ENCODE measurements at regions not wholly inside any gene's neighbourhood (a gene's known extent, or its start where the extent isn't known, plus 50 kb on each side); places are given as distances from the start of the nearest gene placed in this dataset.

GRCh38 chr16:73546341-73546845 is 498.5 kb upstream of the ZFHX3 start:
- H3K9me3 ChIP-seq: no peaks in the 10 kb centered on the region
- no peaks in the 10 kb centered on the region for H3K36me3 ChIP-seq
- intact Hi-C loops (cut with DNase I): no loop called here
- H3K27ac ChIP-seq: no peak overlapping the region
- H3K4me3 ChIP-seq: no peak overlapping the region
- ATAC-seq (no peak), FAIRE-seq (no peak), DNase-seq (no peak)
- peaks cover 0 to 54% (median 13%) of the 10 kb centered on the region in 4 donors for H3K27me3 ChIP-seq
- 8% methylated on average over 11 of the region's 11 CpGs for WGBS, 2 donors
- H3K4me1 ChIP-seq: no peaks in the 10 kb centered on the region
- TF ChIP-seq, protein P1, sequence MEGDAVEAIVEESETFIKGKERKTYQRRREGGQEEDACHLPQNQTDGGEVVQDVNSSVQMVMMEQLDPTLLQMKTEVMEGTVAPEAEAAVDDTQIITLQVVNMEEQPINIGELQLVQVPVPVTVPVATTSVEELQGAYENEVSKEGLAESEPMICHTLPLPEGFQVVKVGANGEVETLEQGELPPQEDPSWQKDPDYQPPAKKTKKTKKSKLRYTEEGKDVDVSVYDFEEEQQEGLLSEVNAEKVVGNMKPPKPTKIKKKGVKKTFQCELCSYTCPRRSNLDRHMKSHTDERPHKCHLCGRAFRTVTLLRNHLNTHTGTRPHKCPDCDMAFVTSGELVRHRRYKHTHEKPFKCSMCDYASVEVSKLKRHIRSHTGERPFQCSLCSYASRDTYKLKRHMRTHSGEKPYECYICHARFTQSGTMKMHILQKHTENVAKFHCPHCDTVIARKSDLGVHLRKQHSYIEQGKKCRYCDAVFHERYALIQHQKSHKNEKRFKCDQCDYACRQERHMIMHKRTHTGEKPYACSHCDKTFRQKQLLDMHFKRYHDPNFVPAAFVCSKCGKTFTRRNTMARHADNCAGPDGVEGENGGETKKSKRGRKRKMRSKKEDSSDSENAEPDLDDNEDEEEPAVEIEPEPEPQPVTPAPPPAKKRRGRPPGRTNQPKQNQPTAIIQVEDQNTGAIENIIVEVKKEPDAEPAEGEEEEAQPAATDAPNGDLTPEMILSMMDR (IDR thresholded peaks at IDR 0.05): no peak

GRCh38 chr16:73545755-73546154 is 497.8 kb upstream of the ZFHX3 start:
- Histone ChIP-seq H3K4me3 (no peak overlapping the region), H3K27me3 (peaks cover 0 to 48% (median 13%) of the 10 kb centered on the region in 4 donors), H3K27ac (no peak overlapping the region), H3K36me3 (no peaks in the 10 kb centered on the region), H3K9me3 (no peaks in the 10 kb centered on the region), H3K4me1 (no peaks in the 10 kb centered on the region)
- DNase-seq (no peak), FAIRE-seq (no peak), ATAC-seq (no peak)
- WGBS, 2 donors: 29 to 45% methylated on average over 5 of the region's 5 CpGs
- TF ChIP-seq, protein P1 (IDR thresholded peaks at IDR 0.05): no peak
- intact Hi-C loops (cut with DNase I): no loop called here

DNA sequence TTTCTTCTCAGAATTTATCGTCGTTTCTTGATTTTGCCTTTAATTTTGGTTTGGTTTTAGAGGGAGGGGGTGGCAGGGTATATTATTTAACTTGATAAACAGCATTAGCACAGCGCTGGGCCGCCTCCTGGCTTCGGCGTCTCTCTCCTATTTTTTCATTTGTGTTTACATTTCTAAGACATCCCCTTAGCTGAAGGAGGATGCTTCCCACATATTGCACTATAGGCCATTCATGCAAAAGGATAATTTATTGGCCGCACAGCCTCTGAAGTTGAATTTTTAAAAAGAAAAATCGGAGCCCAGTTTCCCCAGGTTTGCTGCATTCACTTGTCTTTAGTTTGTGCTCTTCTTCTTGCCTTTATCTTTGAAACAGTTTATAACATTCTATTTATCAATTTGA is 497.4 kb upstream of the ZFHX3 start:
- WGBS, 2 donors: 36 to 46% methylated on average over 8 of the region's 8 CpGs
- Histone ChIP-seq H3K9me3 (no peaks in the 10 kb centered on the region), H3K27me3 (peaks cover 0 to 43% (median 13%) of the 10 kb centered on the region in 4 donors), H3K36me3 (no peaks in the 10 kb centered on the region), H3K27ac (no peak overlapping the region), H3K4me3 (no peak overlapping the region), H3K4me1 (no peaks in the 10 kb centered on the region)
- DNase-seq (no peak), FAIRE-seq (no peak), ATAC-seq (no peak)
- TF ChIP-seq, protein P1 (IDR thresholded peaks at IDR 0.05): no peak
- intact Hi-C loops (cut with DNase I): no loop called here

GRCh38 chr16:73544826-73545225 is 496.9 kb upstream of the ZFHX3 start:
- no peak for FAIRE-seq
- 18 to 32% methylated on average over 8 of the region's 8 CpGs for WGBS, 2 donors
- intact Hi-C loops (cut with DNase I): no loop called here

GRCh38 chr16:73543970-73544599 is 496.2 kb upstream of the ZFHX3 start:
- no peak overlapping the region for H3K4me3 ChIP-seq
- H3K27ac ChIP-seq: no peak overlapping the region
- DNase-seq: no peak
- ATAC-seq: no peak
- TF ChIP-seq, protein P1 (IDR thresholded peaks at IDR 0.05): no peak
- intact Hi-C loops (cut with DNase I): no loop called here
- 15 to 20% methylated on average over 20 of the region's 20 CpGs for WGBS, 2 donors
- H3K9me3 ChIP-seq: no peaks in the 10 kb centered on the region
- no peak for FAIRE-seq
- H3K36me3 ChIP-seq: no peaks in the 10 kb centered on the region
- no peaks in the 10 kb centered on the region for H3K4me1 ChIP-seq
- H3K27me3 ChIP-seq: peaks cover 0 to 33% (median 12%) of the 10 kb centered on the region in 4 donors

More at GRCh38 chr16:73544826-73545225, 496.9 kb upstream of the ZFHX3 start:
- Histone ChIP-seq H3K36me3 (no peaks in the 10 kb centered on the region), H3K27me3 (peaks cover 0 to 39% (median 13%) of the 10 kb centered on the region in 4 donors), H3K4me1 (no peaks in the 10 kb centered on the region), H3K27ac (no peak overlapping the region), H3K4me3 (no peak overlapping the region), H3K9me3 (no peaks in the 10 kb centered on the region)
- TF ChIP-seq, protein P1 (IDR thresholded peaks at IDR 0.05): no peak
- no peak for DNase-seq
- ATAC-seq: no peak
